ENCODE measurements at regions not wholly inside any gene's neighbourhood (a gene's known extent, or its start where the extent isn't known, plus 50 kb on each side); places are given as distances from the start of the nearest gene placed in this dataset.

DNA sequence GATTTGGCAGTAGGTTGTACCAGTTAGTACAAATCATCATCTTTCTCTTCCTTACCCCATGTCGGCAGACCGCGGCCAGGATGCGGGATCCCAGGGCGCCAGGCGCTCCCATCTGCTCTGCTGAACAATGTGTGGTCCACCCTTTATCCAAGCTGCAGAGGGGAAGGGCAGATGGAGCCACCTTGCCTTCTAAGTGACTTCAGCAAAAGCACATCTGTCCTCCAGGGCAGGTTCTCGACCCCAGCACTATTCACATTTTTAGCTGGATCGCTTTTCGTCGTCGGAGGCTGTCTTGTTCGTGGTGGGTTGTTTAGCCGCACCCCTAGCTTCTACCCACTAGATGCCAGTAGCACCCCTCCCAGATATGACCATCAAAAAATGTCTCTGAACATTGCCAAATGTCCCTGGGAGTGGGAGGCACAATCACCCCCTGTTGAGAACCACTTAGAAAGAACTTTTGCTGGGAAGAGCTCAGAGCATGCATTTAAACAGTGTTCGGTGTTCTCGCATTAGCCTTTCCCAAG lies 58.1 kb upstream of the SIM2 start:
- no peak overlapping the region for H3K4me3 ChIP-seq (ENCODE audit: low read depth, low read length)
- no peak for DNase-seq (ENCODE audit: low read depth)
- TF ChIP-seq, protein P1, sequence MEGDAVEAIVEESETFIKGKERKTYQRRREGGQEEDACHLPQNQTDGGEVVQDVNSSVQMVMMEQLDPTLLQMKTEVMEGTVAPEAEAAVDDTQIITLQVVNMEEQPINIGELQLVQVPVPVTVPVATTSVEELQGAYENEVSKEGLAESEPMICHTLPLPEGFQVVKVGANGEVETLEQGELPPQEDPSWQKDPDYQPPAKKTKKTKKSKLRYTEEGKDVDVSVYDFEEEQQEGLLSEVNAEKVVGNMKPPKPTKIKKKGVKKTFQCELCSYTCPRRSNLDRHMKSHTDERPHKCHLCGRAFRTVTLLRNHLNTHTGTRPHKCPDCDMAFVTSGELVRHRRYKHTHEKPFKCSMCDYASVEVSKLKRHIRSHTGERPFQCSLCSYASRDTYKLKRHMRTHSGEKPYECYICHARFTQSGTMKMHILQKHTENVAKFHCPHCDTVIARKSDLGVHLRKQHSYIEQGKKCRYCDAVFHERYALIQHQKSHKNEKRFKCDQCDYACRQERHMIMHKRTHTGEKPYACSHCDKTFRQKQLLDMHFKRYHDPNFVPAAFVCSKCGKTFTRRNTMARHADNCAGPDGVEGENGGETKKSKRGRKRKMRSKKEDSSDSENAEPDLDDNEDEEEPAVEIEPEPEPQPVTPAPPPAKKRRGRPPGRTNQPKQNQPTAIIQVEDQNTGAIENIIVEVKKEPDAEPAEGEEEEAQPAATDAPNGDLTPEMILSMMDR (IDR thresholded peaks at IDR 0.05; ENCODE audit: low read depth, low read length, missing control alignments) = no peak
- in situ Hi-C loops (cut with HindIII; ENCODE audit: low sequenced_read_pairs) = no loop called here

DNA sequence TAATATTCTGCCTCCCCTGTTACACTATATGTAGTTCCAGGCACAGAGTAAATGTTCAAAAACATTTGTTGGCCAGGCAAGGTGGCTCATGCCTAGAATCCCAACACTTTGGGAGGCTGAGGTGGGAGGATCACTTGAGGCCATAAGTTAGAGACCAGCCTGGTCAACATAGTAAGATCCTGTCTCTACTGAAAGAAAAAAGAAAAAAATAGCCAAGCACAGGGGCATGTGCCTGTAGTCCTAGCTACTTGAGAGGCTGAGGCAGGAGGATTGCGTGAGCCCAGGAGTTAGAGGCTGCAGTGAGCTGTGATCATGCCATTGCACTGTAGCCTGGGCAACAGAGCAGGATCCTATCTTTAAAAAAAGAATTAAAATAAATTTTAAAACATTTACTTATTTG lies 57.6 kb upstream of the SIM2 start:
- in situ Hi-C loops (cut with HindIII; ENCODE audit: low sequenced_read_pairs) = no loop called here
- H3K4me3 ChIP-seq (ENCODE audit: low read depth, low read length) = no peak overlapping the region
- DNase-seq (ENCODE audit: low read depth) = no peak
- TF ChIP-seq, protein P1 (IDR thresholded peaks at IDR 0.05; ENCODE audit: low read depth, low read length, missing control alignments) = no peak

DNA sequence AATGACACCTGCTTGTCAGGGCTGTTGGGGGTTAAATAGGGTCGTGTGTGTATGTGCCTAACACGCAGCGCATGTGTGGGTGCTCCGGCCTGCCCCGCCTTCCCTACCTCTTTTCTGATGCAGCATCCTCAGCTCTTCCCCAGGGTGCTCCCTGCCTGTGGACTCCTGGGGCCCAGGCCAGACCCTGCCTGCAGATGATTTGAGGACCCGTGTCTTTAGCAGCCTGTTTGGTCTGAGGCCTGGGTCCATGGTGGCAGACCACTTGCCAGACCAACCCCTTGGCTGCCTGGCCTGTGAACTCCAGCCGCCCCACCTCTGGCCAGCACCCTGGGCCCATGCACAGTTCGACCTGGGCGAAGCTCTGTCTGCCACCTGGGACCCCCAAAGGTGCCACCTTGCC lies 57.0 kb upstream of the SIM2 start:
- DNase-seq (ENCODE audit: low read depth) = no peak
- no peak overlapping the region for H3K4me3 ChIP-seq (ENCODE audit: low read depth, low read length)
- in situ Hi-C loops (cut with HindIII; ENCODE audit: low sequenced_read_pairs) = no loop called here
- TF ChIP-seq, protein P1 (IDR thresholded peaks at IDR 0.05; ENCODE audit: low read depth, low read length, missing control alignments) = no peak

DNA sequence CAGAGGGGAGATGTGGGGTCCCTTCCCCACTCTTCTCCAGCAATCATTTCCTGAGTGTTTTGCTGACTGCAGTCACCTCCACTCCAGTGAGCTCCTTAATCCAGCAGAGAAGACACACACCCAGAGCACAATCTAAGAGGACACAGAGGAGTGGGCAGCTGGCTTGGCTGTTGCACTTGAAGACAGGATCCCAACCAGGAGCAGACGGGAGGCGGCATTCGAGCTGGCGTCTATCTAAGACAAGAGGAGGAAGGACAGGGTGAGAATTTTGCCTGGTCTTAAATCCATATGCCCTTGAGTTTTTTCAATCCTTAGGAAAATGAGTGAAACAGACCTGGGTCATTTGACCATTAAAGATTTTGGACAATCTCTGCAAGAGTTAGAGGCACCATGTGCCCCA lies 56.1 kb upstream of the SIM2 start:
- in situ Hi-C loops (cut with HindIII; ENCODE audit: low sequenced_read_pairs) = no loop called here

DNA sequence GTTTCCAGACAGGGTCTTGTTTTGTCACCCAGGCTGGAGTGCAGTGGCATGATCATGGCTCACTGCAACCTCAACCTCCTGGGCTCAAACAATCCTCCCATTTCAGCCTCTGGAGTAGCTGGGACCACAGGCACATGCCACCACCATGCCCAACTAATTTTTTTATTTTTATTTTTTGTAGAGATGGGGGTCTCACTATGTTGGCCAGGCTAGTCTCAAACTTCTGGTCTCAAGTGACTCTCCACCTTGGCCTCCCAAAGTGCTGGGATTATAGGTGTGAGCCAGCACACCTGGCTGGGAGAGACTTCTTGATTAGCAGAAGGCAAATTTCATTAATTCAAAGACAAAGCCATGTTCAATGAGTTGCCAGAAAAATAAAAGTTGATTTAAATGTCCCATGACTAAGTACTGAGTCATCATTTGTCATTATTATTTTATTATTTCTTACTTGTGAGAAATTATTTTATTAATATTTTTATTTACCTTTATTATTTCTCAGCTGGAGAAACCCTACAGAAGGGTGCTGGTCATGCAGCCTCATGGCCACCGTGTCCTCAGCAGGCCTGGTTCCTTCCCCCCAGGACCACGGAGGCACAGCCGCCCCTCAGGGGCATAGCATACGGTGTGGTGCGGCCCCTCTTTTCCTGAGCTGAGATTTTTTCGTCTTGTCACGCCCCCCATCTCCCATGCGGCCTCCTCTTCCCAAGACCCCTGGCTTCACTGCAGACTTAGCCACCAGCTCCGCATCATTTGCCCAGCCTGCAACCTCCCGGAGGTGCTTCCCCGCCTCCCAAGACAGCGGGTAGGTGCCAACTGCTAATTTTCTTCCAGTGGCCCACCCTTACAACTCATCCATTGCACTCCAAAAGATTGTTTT lies 55.3 kb upstream of the SIM2 start:
- TF ChIP-seq, protein P1 (IDR thresholded peaks at IDR 0.05; ENCODE audit: low read depth, low read length, missing control alignments) = no peak
- no peak for DNase-seq (ENCODE audit: low read depth)
- in situ Hi-C loops (cut with HindIII; ENCODE audit: low sequenced_read_pairs) = no loop called here
- no peak overlapping the region for H3K4me3 ChIP-seq (ENCODE audit: low read depth, low read length)

More for the DNA sequence above, 56.1 kb upstream of the SIM2 start:
- TF ChIP-seq, protein P1 (IDR thresholded peaks at IDR 0.05; ENCODE audit: low read depth, low read length, missing control alignments) = no peak
- no peak for DNase-seq (ENCODE audit: low read depth)
- no peak overlapping the region for H3K4me3 ChIP-seq (ENCODE audit: low read depth, low read length)

DNA sequence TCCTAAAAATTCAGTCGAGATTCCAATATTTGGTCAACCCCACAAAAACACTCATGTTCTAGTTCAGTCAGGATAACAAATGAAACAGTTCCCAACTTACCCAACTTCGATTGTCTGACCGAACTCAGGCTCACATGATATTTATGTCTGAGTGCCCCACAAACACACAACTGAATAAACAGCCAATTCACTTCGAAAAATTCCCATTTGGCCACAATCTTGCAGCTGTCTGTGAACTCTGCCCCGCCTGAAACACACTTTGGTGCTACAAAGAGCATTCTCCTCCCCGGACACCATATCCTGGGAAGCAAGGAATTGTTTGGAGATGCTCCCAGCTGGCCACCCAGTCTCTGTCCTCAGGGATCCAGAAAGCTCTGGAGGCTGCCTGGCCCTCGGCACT lies 52.9 kb upstream of the SIM2 start:
- in situ Hi-C loops (cut with HindIII; ENCODE audit: low sequenced_read_pairs) = no loop called here
- H3K4me3 ChIP-seq (ENCODE audit: low read depth, low read length) = no peak overlapping the region
- no peak for DNase-seq (ENCODE audit: low read depth)
- TF ChIP-seq, protein P1 (IDR thresholded peaks at IDR 0.05; ENCODE audit: low read depth, low read length, missing control alignments) = no peak
